OCI-LY3 (cell line): ENCODE measurements at regions not wholly inside any gene's neighbourhood (a gene's known extent, or its start where the extent isn't known, plus 50 kb on each side); places are given as distances from the start of the nearest gene placed in this dataset.

Source experiments
- H2AFZ ChIP-seq: fragments of 200-600, 300-600 bp; shearing (Covaris generic); 2 replicates; pipeline ENCODE4 v1.6.0; 2014; ENCODE audit warnings: antibody characterized with exemption, low read depth, low read length
- H3K27ac ChIP-seq: fragments of 200-600, 300-600 bp; sonication (generic); 2 replicates; pipeline ENCODE4 v1.5.1; 2014; ENCODE audit warnings: mild to moderate bottlenecking, low read length, moderate library complexity, mixed read lengths
- H3K27me3 ChIP-seq: fragments of 200-600, 300-600 bp; sonication (generic); 2 replicates; pipeline ENCODE4 v1.6.1; 2014; ENCODE audit warnings: low read depth, low read length, mixed read lengths
- H3K36me3 ChIP-seq: fragments of 200-600, 300-600 bp; sonication (generic); replicated peaks from 2 replicates; pipeline ENCODE3; 2014; ENCODE audit warnings: low read depth, low read length, mixed read lengths
- H3K4me1 ChIP-seq: fragments of 300-600, 200-600 bp; sonication (generic); 2 replicates; pipeline ENCODE4 v1.6.1; 2014; ENCODE audit warnings: low read length, mixed read lengths
- H3K4me2 ChIP-seq: fragments of 200-600, 300-600 bp; sonication (generic); 2 replicates; pipeline ENCODE4 v1.6.1; 2014; ENCODE audit warnings: low read length, mixed read lengths
- H3K4me3 ChIP-seq: fragments of 300-600, 200-600 bp; sonication (generic); 2 replicates; pipeline ENCODE4 v1.5.1; 2014; ENCODE audit warnings: antibody characterized with exemption, mild to moderate bottlenecking, low read length, moderate library complexity
- H3K79me2 ChIP-seq: fragments of 300-600, 200-600 bp; shearing (Covaris generic); 2 replicates; pipeline ENCODE4 v1.6.1; 2014; ENCODE audit warnings: mild to moderate bottlenecking, low read length, mixed read lengths
- H3K9ac ChIP-seq: fragments of 300-600, 200-600 bp; shearing (Covaris generic); 2 replicates; pipeline ENCODE4 v1.6.0; 2014; ENCODE audit warnings: mild to moderate bottlenecking, low read length, moderate library complexity
- H3K9me3 ChIP-seq: fragments of 200-600, 300-600 bp; shearing (Covaris generic); 2 replicates; pipeline ENCODE4 v1.6.1; 2014; ENCODE audit warnings: low read length, mixed read lengths; ENCODE audit not compliant: insufficient read depth
- H4K20me1 ChIP-seq: fragments of 200-600, 300-600 bp; sonication (generic); 2 replicates; pipeline ENCODE4 v1.6.1; 2016; ENCODE audit warnings: low read length, mixed read lengths; ENCODE audit not compliant: insufficient read depth
- EZH2phosphoT487 ChIP-seq: fragments of 200-600 bp; shearing (Covaris generic); IDR thresholded peaks from 2 replicates; pipeline ENCODE4 v1.6.1; 2018; ENCODE audit warnings: antibody characterized with exemption, mixed run types, low read depth
- TF ChIP-seq, protein P1 (sequence below): fragments of 200-600, 300-600 bp; sonication (generic); IDR thresholded peaks from 2 replicates; pipeline ENCODE4 v1.5.1; 2014; ENCODE audit warnings: antibody characterized with exemption, low read length, low read depth

DNA sequence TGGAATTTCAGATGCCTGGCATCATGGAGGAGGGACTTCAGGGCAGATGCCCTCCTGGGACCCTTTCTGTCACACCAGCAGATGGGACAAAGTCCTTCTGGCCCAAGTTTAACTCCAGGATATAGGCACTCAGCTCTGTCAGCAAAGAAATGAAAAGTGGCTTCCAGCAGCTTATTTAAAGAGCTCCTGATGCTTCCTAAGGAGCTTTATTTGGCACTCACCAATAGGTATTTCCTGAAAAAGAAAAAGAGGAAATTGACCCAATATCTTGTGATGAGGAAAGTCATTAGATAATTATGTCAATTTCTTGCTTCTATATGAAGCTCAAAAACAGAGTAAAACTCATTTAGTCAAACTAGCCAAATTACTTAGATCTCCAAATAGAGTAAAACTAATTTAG, 224.6 kb downstream of the RAP2A start:
- H3K36me3 ChIP-seq = no peaks in the 10 kb centered on the region
- H3K4me2 ChIP-seq = no peak overlapping the region

DNA sequence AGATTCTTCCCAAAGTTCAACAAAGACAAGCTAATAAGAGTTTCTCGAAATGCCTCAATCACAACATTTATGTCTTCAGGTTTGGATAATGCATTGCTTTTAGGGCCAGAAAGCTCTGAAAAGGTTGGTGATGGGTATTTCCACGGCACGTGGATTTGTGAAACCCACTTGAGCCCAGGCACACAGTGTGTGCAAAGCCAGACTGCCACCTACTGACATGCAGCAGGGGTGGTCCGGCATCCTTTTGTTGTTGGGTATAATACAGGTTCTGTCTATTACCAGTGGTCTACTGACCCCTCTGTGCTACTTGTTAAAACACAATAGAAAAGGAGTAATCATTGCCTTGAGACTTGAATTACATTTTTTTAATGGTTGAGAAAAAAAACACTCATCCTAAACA, 225.6 kb downstream of the RAP2A start:
- no peaks in the 10 kb centered on the region for H3K79me2 ChIP-seq
- TF ChIP-seq, protein P1, sequence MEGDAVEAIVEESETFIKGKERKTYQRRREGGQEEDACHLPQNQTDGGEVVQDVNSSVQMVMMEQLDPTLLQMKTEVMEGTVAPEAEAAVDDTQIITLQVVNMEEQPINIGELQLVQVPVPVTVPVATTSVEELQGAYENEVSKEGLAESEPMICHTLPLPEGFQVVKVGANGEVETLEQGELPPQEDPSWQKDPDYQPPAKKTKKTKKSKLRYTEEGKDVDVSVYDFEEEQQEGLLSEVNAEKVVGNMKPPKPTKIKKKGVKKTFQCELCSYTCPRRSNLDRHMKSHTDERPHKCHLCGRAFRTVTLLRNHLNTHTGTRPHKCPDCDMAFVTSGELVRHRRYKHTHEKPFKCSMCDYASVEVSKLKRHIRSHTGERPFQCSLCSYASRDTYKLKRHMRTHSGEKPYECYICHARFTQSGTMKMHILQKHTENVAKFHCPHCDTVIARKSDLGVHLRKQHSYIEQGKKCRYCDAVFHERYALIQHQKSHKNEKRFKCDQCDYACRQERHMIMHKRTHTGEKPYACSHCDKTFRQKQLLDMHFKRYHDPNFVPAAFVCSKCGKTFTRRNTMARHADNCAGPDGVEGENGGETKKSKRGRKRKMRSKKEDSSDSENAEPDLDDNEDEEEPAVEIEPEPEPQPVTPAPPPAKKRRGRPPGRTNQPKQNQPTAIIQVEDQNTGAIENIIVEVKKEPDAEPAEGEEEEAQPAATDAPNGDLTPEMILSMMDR = peak; percentile 77
- no peak for TF ChIP-seq EZH2phosphoT487
- peak overlapping the region; percentile 20 for H3K4me2 ChIP-seq
- no peak overlapping the region for H3K4me3 ChIP-seq
- H2AFZ ChIP-seq = peak overlapping the region; percentile 53; the same call in 1 of the 2 replicates
- no peaks in the 10 kb centered on the region for H4K20me1 ChIP-seq
- no peak overlapping the region for H3K27ac ChIP-seq
- H3K4me1 ChIP-seq = no peaks in the 10 kb centered on the region
- no peaks in the 10 kb centered on the region for H3K9me3 ChIP-seq
- 0 out of 2 replicates have a peak, but pooled peaks cover 3% of the 10 kb centered on the region for H3K27me3 ChIP-seq
- no peak overlapping the region for H3K9ac ChIP-seq
- H3K36me3 ChIP-seq = no peaks in the 10 kb centered on the region

More for the DNA sequence above, 224.6 kb downstream of the RAP2A start:
- H3K27me3 ChIP-seq = 0 out of 2 replicates have a peak, but pooled peaks cover 9% of the 10 kb centered on the region
- H3K79me2 ChIP-seq = no peaks in the 10 kb centered on the region
- H3K4me1 ChIP-seq = no peaks in the 10 kb centered on the region
- H3K4me3 ChIP-seq = no peak overlapping the region
- no peak overlapping the region for H3K9ac ChIP-seq
- no peaks in the 10 kb centered on the region for H4K20me1 ChIP-seq
- TF ChIP-seq, protein P1 = no peak
- TF ChIP-seq EZH2phosphoT487 = no peak
- H3K9me3 ChIP-seq = no peaks in the 10 kb centered on the region
- H3K27ac ChIP-seq = no peak overlapping the region
- no peak overlapping the region for H2AFZ ChIP-seq

DNA sequence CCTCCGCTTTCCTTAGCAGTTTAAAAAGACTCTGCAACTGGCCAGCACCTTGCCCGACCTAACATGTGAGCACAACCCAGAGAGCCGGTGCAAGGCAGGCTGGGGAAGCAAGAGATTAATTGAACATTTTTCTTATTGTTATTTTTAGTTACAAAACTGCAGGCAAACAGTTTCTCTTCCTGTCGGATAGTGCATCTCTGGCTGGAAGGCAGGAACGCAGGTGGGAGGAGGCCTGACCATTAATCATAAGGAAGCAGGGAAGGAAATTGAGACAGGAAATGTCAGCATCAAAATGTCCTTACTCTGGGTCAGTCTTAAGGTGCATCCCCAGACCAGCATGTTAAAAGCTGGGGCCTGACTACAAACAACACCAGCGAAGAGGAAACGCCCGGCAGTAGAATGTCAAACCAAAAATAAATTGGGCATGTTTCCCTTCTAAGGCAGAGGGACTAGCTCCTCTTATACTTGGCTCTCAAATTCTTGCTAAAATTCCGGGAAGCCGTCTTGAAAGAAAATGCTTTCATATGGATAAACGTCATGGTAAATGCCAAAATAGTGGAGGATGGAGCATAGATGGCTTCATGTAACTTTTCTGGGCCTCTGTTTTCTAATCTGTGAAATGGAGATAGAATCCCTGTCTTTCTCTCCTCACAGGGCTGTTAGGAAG, 226.8 kb downstream of the RAP2A start:
- Histone ChIP-seq H3K36me3 (no peaks in the 10 kb centered on the region), H3K4me3 (no peak overlapping the region), H4K20me1 (no peaks in the 10 kb centered on the region), H2AFZ (no peak overlapping the region), H3K79me2 (no peaks in the 10 kb centered on the region), H3K4me2 (no peak overlapping the region), H3K27ac (no peak overlapping the region), H3K9ac (no peak overlapping the region), H3K9me3 (no peaks in the 10 kb centered on the region), H3K4me1 (no peaks in the 10 kb centered on the region), H3K27me3 (0 out of 2 replicates have a peak, but pooled peaks cover 3% of the 10 kb centered on the region)
- TF ChIP-seq, protein P1 = no peak
- no peak for TF ChIP-seq EZH2phosphoT487

DNA sequence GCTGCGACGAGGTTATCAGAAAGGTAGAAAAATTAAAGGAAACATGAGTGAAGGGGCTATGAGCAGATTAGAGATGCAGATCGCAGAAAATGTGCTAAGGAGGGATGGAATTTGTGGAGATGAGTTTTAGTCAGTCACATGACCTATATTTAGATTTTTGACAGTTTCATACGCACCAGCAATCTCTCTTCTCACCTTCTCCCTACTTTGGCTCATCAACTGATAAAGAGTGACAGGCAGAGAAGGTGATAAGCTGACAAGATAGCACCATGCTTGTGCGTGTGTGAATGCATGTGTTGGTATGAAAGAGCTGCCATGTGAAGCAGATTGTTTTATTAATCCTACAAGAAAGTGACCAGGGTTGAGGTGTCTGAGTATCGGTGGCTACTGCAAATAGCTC, 252.6 kb downstream of the RAP2A start:
- no peak for TF ChIP-seq EZH2phosphoT487
- TF ChIP-seq, protein P1 = no peak

More for the DNA sequence above, 252.6 kb downstream of the RAP2A start:
- no peak overlapping the region for H3K4me2 ChIP-seq
- H2AFZ ChIP-seq = no peak overlapping the region
- H3K36me3 ChIP-seq = no peaks in the 10 kb centered on the region
- no peak overlapping the region for H3K27ac ChIP-seq
- H3K9me3 ChIP-seq = no peaks in the 10 kb centered on the region
- H3K4me1 ChIP-seq = no peaks in the 10 kb centered on the region
- no peak overlapping the region for H3K4me3 ChIP-seq
- no peaks in the 10 kb centered on the region for H3K79me2 ChIP-seq
- H4K20me1 ChIP-seq = no peaks in the 10 kb centered on the region
- H3K9ac ChIP-seq = no peak overlapping the region
- H3K27me3 ChIP-seq = 0 out of 2 replicates have a peak, but pooled peaks cover 4% of the 10 kb centered on the region
